Retina (tissue), 1 donor: ENCODE measurements at regions not wholly inside any gene's neighbourhood (a gene's known extent, or its start where the extent isn't known, plus 50 kb on each side); places are given as distances from the start of the nearest gene placed in this dataset.
"Not testable (repeated sequence)": the region's sequence is repeated elsewhere in the genome, so short reads cannot be mapped to it uniquely, and the experiment has no call there.

Experiments
- DNase-seq: peaks from one replicate; pipeline ENCODE4 v3.0.0-alpha.2; 2016

- DNase-seq, result not testable (repeated sequence)
Measured at GRCh38 chr3:127435299-127435698, 147.5 kb upstream of the PRR20G start.

GRCh38 chr3:127431066-127431465 lies 143.2 kb upstream of the PRR20G start:
- DNase-seq, result no peak

- no peak for DNase-seq
Measured at GRCh38 chr3:127428344-127428997, 140.6 kb upstream of the PRR20G start.

- no peak for DNase-seq
Measured at GRCh38 chr3:127427666-127428065, 139.8 kb upstream of the PRR20G start.

DNA sequence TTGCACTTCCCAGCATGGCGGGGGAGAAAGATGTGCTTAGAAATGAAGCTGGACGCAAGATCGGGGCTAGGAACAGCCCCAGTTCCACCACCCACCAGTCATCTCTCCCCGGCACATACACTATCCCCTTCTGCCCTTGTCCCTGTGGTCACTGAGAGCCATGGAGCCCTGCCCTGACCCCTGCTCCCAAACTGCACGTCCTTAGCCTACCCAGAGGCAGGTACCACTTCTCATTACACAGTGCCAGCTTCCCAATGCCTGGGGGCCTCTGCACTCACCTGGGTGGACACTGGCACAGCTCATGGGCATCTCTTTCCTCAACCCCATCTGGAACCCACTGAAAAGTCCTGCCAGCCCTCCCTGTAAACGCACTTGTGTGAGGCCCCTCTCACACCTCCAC lies 139.3 kb upstream of the PRR20G start:
- DNase-seq, result no peak

DNA sequence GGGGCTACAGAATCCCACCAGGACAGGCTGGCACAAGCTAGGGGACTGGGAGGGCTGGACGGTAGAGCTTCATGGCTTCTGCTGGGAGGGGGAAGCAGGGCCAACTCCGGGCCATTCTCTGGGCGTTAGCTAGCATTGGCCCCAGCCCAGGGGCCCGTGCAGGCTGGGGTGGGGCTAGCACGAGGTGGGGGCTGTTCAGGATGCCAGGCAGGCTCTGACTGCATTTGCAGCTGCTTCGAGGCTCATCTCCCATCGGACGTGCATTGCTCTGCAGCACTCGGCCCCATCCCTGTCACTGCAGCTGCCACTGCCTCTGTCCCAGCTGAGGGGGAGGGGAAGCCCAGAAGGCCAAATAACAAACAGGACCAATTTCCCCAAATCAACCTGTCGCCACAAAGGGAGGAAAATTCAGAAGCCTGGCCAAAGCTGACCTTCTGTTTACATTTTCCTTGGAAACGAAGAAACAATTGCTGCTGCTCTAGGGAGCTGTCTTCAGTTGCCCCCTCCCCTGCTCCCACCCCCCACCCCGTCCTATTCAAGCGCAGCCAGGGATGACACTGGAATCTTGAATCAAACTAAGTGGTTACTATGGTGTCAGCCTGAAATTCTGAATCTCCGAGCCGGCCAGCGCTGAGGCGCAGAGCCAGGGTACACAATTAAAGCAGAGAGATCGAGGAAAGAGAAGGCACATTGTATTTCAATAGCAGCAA lies 138.8 kb upstream of the PRR20G start:
- DNase-seq, result peak; percentile 62

GRCh38 chr3:127425505-127426443 lies 137.9 kb upstream of the PRR20G start:
- peak; percentile 21 for DNase-seq

DNA sequence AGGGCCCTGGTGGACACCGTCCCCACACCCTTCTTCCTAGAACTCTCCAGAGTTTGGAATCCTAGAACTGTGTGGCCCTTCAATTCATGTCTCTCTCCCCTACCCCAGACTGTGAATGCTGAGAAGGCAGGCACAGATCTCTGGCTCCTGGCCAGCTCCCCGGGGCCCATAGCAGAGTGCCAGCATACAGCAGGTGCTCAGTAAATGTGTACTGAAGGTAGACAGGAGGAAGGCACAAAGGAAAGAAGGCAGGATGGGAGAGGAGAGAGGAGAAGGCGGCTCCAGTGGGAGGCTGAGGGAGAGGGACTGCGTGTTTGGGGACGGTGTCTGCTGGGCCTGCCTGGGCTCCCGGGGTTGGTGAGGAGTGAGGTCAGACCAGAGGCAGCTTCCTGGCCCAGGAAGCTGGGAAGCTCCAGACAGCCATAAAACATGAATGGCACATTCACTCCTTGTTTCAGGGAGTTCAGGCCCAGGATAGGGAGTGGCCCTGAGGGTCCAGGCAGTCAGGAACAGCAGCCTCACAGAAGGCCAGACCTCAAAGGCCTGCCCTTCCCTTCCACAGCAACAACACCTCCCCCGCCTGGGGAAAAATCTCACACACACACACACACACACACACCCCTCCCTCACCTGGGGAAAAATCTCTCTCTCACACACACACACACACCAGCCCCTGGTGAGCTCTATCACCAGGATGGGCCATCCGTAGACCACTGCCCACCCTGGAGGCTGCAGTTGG lies 137.1 kb upstream of the PRR20G start:
- DNase-seq, result peak; percentile 22

DNA sequence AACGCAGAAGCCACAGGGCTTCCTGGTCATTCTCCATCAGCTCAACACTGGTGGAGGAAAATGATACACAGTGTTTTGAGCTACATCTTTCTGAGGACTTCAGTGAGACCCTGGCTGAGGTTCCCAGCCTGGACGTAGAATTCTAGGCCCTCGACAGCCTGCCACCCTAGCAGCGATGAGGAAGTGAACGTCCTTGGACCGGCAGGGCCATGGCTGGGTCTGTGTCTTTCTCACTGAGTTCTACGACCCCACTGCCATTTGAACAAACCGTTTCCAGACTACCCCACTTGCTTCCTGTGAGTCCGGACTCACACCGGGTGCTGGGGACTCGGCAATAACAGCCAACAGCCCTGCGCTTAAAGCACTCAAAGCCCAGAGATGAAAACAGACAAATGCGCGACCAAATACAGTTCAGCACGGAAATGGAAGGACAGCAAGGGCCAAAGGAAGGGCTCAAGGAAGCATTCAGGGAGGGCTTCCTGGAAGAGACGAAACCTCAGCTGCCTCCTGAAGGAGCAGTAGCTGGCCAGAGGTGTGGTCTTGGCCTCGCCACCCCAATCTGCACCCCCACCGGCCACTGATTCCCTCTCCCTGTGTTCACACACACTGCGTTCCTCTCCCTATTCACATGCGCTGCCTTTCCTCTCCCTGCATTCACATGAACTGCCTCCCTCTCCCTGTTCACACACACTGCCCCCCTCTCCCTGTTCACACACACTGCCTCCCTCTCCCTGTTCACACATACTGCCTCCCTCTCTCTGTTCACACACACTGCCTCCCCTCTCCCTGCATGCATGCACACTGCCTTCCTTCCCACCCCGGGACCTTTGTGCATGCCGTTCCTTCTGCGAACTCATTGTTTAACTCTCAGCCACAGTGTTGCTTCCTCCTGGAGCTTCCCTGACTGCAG lies 136.3 kb upstream of the PRR20G start:
- no peak for DNase-seq

GRCh38 chr3:127422663-127423375 lies 135.0 kb upstream of the PRR20G start:
- no peak for DNase-seq

DNA sequence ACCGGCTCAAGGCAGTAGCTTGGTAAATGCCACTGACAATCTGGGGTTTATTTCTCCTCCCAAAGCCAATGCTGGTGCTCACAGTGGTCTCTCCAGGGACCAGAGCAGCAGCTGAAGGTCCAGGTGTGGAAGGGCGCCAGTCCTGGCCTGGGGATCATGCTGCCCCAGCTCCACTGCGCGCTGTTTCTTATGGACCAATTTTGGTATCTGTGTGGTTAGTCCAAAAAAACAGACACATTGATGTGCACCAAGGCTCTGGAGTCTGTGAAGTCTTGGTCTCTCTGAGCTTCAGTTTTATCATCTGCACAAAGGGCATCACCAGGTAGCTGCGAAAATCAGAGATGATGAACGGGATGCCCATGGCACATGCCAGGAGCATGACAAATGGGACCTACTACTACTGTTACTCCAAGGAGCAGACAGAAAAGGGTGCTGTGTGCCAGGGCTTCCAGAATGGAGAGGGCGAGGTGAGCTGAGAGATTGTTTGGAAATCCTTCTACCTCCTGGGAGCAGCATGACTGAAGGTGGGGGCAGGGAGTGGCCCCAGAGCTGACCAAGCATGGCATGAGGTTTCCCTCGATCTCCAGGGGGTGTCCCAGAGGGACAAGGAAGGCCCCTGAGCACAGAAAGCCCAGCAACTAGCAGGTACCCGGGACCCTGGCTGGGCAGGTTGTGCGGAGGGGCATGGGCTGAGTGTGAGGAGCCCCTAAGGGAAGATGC lies 134.3 kb upstream of the PRR20G start:
- DNase-seq, result no peak

DNA sequence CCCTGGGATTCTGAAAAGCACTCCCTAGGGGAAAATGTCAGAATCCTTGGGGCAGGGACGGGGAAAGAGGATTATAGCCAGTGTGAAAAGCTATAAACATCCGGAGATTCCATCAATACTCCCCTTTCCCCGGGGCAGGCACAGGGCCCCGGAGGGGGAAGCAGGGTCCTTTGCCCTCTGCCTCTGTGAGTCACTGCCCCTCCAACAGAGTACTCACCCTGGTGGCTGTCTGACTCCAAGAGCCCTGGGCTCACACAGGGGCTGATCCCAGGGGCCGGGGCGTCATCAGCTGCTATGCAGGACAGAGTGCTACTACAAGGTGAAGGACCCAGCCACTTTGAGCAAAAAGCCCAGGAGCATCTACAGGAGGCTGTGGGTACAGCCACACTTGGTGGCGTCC lies 133.0 kb upstream of the PRR20G start:
- DNase-seq, result peak; percentile 30

DNA sequence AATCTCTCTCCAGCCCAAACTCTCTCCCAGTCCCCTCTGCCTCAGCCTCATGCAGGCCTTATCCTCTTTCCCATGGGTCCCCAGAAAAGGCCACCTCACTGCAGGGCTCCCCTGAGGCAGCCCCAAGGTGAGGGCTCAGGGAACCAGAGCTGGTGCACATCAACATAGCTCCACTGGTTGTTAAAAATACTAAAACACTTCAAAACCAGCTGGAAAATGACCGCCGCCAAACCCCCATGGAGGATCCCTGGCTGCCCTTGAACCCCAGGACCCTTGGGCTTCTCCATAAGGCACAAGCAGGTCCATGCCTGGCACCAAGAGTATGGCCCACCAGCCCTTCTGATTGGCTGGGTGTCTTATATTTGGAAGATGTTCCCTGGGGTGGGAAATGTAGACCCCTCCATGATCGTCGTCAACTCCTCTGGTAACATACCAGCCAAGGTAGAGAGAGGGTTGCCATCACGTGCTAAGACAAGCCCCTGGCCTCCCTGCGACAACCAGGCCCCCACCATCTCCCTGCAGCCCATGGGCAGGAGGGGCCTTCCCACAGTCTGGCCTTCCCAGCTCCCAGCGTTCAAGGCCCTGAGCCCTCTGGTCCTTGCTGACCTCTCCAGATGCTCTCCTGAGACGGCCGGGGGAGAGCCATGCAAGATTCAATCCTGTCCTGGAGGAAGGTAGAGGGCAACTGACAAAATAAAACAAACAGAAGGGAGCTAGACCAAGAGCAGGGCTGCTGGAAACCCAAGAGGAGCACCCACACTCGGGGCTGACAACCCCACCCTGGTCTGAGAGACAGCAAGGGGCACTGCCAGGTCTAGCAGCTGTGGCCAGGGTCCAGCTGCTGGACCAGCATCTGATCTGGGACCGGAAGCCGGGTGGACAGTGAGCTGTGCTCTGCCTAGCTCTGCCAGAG lies 132.1 kb upstream of the PRR20G start:
- DNase-seq, result peak; percentile 19

DNA sequence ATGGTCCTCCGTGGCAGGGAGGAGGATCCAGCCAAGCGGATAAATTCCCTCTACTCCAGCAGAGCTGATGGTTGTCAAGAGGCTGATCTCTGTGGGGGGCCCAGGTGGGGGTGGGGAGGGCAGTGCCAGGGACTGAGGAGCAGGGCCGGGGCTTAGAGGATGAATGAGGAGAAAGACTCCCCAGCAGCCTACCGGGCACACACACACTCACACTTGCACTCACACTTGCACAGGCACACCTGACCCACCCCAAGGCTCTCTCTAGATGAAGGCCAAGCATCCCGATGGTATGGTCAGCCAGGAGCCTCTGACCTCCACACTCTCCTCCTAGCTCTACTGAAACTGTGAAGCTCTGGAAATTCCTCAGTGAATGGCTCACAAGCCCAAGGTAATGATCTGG lies 131.3 kb upstream of the PRR20G start:
- peak; percentile 17 for DNase-seq

DNA sequence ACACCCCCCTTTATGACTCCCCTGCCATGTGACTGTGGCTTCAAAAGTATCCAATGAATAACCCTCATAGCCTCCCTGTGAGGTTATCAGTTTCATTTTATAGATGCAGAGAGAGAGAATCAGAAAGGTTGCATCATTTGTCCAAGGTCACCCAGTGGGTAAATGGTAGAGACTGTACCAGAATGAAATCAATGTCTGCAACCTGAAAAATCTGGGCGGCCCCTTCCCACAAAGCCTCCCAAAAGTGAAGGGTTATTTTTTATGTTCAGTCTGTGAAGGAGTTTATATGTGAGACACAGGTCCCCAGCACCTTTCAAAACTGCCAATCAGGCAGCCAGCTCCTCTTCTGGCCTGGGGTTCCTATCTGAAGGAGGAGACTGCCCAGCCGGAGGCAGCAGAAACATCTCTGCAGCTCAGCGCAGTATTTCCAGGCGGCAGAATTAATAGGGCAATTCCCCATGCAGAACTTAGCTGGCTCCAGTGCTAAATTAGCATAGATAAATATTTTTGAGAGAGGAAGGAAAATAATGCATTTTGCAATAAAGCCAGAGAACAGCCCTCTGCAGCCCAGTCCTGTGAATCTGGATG lies 130.8 kb upstream of the PRR20G start:
- DNase-seq, result peak; percentile 37

GRCh38 chr3:127417709-127418559 lies 130.1 kb upstream of the PRR20G start:
- DNase-seq, result no peak

DNA sequence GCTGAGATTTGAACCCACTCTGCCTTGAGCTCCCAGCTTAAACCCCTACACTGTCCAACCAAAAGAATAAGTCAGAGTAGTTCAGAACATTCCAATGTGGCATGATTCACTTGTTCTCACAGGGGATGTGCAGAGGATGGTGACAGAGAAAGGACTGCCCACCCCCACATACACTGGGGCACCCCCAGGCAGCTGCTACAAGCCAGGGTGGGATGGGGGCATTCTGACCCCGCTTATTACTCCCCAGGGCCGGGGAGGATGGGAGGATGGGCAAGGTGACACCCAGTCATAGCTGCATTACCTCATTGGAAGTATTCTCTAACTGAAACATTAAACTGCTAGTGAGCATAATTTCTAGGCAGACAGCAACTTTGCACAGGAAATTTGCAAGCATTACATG lies 126.0 kb upstream of the PRR20G start:
- DNase-seq, result no peak

GRCh38 chr3:127413318-127413673 lies 125.5 kb upstream of the PRR20G start:
- DNase-seq, result no peak
